Cerebellar cortex (tissue), 1 donor: ENCODE measurements at regions not wholly inside any gene's neighbourhood (a gene's known extent, or its start where the extent isn't known, plus 50 kb on each side); places are given as distances from the start of the nearest gene placed in this dataset.
"Not testable (repeated sequence)": the region's sequence is repeated elsewhere in the genome, so short reads cannot be mapped to it uniquely, and the experiment has no call there.

Experiments
- DNase-seq: peaks from one replicate; pipeline ENCODE4 v3.0.0-alpha.2; 2015; ENCODE audit warnings: low spot score

- DNase-seq: no peak
Measured at GRCh38 chr2:239648607-239649006, 247.8 kb upstream of the HDAC4 start.

- no peak for DNase-seq
Measured at GRCh38 chr2:239647052-239647819, 246.4 kb upstream of the HDAC4 start.

GRCh38 chr2:239646184-239646583 is 245.4 kb upstream of the HDAC4 start:
- no peak for DNase-seq

- not testable (repeated sequence) for DNase-seq
Measured at GRCh38 chr2:239644594-239644993, 243.8 kb upstream of the HDAC4 start.

GRCh38 chr2:239644011-239644410 is 243.2 kb upstream of the HDAC4 start:
- DNase-seq: no peak

GRCh38 chr2:239642406-239643004 is 241.7 kb upstream of the HDAC4 start:
- no peak for DNase-seq

GRCh38 chr2:239641904-239642303 is 241.1 kb upstream of the HDAC4 start:
- not testable (repeated sequence) for DNase-seq

- DNase-seq: no peak
Measured at GRCh38 chr2:239640676-239641578, 240.1 kb upstream of the HDAC4 start.

- no peak for DNase-seq
Measured at GRCh38 chr2:239640210-239640609, 239.4 kb upstream of the HDAC4 start.

- no peak for DNase-seq
Measured at GRCh38 chr2:239639421-239640185, 238.8 kb upstream of the HDAC4 start.

GRCh38 chr2:239638376-239638775 is 237.6 kb upstream of the HDAC4 start:
- DNase-seq: no peak

- no peak for DNase-seq
Measured at GRCh38 chr2:239636808-239637207, 236.0 kb upstream of the HDAC4 start.

GRCh38 chr2:239634769-239635168 is 233.9 kb upstream of the HDAC4 start:
- DNase-seq: no peak

- peak; percentile 1 for DNase-seq
Measured at GRCh38 chr2:239630618-239631286, 229.9 kb upstream of the HDAC4 start.

GRCh38 chr2:239629926-239630617 is 229.3 kb upstream of the HDAC4 start:
- no peak for DNase-seq

- no peak for DNase-seq
Measured at GRCh38 chr2:239626961-239627592, 226.3 kb upstream of the HDAC4 start.

GRCh38 chr2:239625971-239626734 is 225.3 kb upstream of the HDAC4 start:
- DNase-seq: no peak

- DNase-seq: no peak
Measured at GRCh38 chr2:239625156-239625845, 224.5 kb upstream of the HDAC4 start.

GRCh38 chr2:239621611-239622010 is 220.8 kb upstream of the HDAC4 start:
- DNase-seq: no peak
